Stimulated activated memory B cell treated with anti-CD40 and anti-IgM and Interleukin-4, amounts not matched to agents 10 μg/mL and 1 μg/mL and 100 μg/mL, for 72 hours (primary cell): ENCODE measurements at regions not wholly inside any gene's neighbourhood (a gene's known extent, or its start where the extent isn't known, plus 50 kb on each side); places are given as distances from the start of the nearest gene placed in this dataset.

ENCODE experiments used
- ATAC-seq: fragments of 150-1000 bp; cut with Tn5 transposase; 2 replicates; pipeline ENCODE4 v1.10.0; 2021
- H3K27ac Mint-ChIP-seq: one replicate; pipeline ENCODE4 v1.8.0; 2022; ENCODE audit warnings: mild to moderate bottlenecking, mixed read lengths
- H3K27me3 Mint-ChIP-seq: one replicate; pipeline ENCODE4 v1.8.0; 2022; ENCODE audit warnings: mixed read lengths
- H3K36me3 Mint-ChIP-seq: one replicate; pipeline ENCODE4 v1.8.0; 2022; ENCODE audit warnings: mixed read lengths
- H3K4me1 Mint-ChIP-seq: one replicate; pipeline ENCODE4 v1.8.0; 2022; ENCODE audit warnings: mixed read lengths
- H3K4me3 Mint-ChIP-seq: one replicate; pipeline ENCODE4 v1.8.0; 2022; ENCODE audit warnings: mild to moderate bottlenecking, moderate library complexity, mixed read lengths
- H3K9me3 Mint-ChIP-seq: one replicate; pipeline ENCODE4 v1.8.0; 2022; ENCODE audit warnings: mixed read lengths

- Mint-ChIP-seq H3K27me3 (no peaks in the 10 kb centered on the region), H3K4me3 (no peak overlapping the region), H3K36me3 (no peaks in the 10 kb centered on the region), H3K27ac (no peak overlapping the region), H3K9me3 (peaks cover 7% of the 10 kb centered on the region), H3K4me1 (no peaks in the 10 kb centered on the region)
- no peak for ATAC-seq
Observed at GRCh38 chr1:217333939-217334338, 297.0 kb downstream of the GPATCH2 start.

- no peak for ATAC-seq
Observed at GRCh38 chr1:217332431-217333065, 298.3 kb downstream of the GPATCH2 start.

GRCh38 chr1:217331698-217332097, 299.2 kb downstream of the GPATCH2 start:
- Mint-ChIP-seq H3K27ac (no peak overlapping the region), H3K36me3 (no peaks in the 10 kb centered on the region), H3K27me3 (no peaks in the 10 kb centered on the region), H3K4me1 (no peaks in the 10 kb centered on the region), H3K4me3 (no peak overlapping the region), H3K9me3 (peaks cover 7% of the 10 kb centered on the region)
- ATAC-seq: no peak

More at GRCh38 chr1:217332431-217333065, 298.3 kb downstream of the GPATCH2 start:
- H3K27me3 Mint-ChIP-seq: no peaks in the 10 kb centered on the region
- no peaks in the 10 kb centered on the region for H3K4me1 Mint-ChIP-seq
- H3K9me3 Mint-ChIP-seq: peaks cover 7% of the 10 kb centered on the region
- no peak overlapping the region for H3K4me3 Mint-ChIP-seq
- no peaks in the 10 kb centered on the region for H3K36me3 Mint-ChIP-seq
- H3K27ac Mint-ChIP-seq: no peak overlapping the region

GRCh38 chr1:217327901-217328300, 303.0 kb downstream of the GPATCH2 start:
- H3K27ac Mint-ChIP-seq: no peak overlapping the region
- no peaks in the 10 kb centered on the region for H3K36me3 Mint-ChIP-seq
- H3K9me3 Mint-ChIP-seq: peaks cover 7% of the 10 kb centered on the region
- no peak for ATAC-seq
- H3K4me3 Mint-ChIP-seq: no peak overlapping the region
- H3K4me1 Mint-ChIP-seq: no peaks in the 10 kb centered on the region
- H3K27me3 Mint-ChIP-seq: no peaks in the 10 kb centered on the region

- Mint-ChIP-seq H3K36me3 (no peaks in the 10 kb centered on the region), H3K27ac (no peak overlapping the region), H3K4me1 (peaks cover 7% of the 10 kb centered on the region), H3K9me3 (no peaks in the 10 kb centered on the region), H3K4me3 (no peak overlapping the region), H3K27me3 (no peaks in the 10 kb centered on the region)
- ATAC-seq: peak; percentile 67
Observed at GRCh38 chr1:217322834-217323233, 308.1 kb downstream of the GPATCH2 start.

- H3K36me3 Mint-ChIP-seq: no peaks in the 10 kb centered on the region
- H3K27me3 Mint-ChIP-seq: no peaks in the 10 kb centered on the region
- no peak for ATAC-seq
- no peaks in the 10 kb centered on the region for H3K4me1 Mint-ChIP-seq
- H3K4me3 Mint-ChIP-seq: no peak overlapping the region
- no peaks in the 10 kb centered on the region for H3K9me3 Mint-ChIP-seq
- no peak overlapping the region for H3K27ac Mint-ChIP-seq
Observed at GRCh38 chr1:217315346-217315745, 315.5 kb downstream of the GPATCH2 start.

GRCh38 chr1:217313096-217313495, 317.8 kb downstream of the GPATCH2 start:
- no peaks in the 10 kb centered on the region for H3K4me1 Mint-ChIP-seq
- H3K9me3 Mint-ChIP-seq: no peaks in the 10 kb centered on the region
- H3K27ac Mint-ChIP-seq: no peak overlapping the region
- no peaks in the 10 kb centered on the region for H3K27me3 Mint-ChIP-seq
- no peak overlapping the region for H3K4me3 Mint-ChIP-seq
- no peaks in the 10 kb centered on the region for H3K36me3 Mint-ChIP-seq
- no peak for ATAC-seq

GRCh38 chr1:217311766-217312165, 319.1 kb downstream of the GPATCH2 start:
- Mint-ChIP-seq H3K4me3 (no peak overlapping the region), H3K27me3 (no peaks in the 10 kb centered on the region), H3K27ac (no peak overlapping the region), H3K9me3 (no peaks in the 10 kb centered on the region), H3K4me1 (no peaks in the 10 kb centered on the region), H3K36me3 (no peaks in the 10 kb centered on the region)
- no peak for ATAC-seq

GRCh38 chr1:217311269-217311668, 319.6 kb downstream of the GPATCH2 start:
- Mint-ChIP-seq H3K4me1 (no peaks in the 10 kb centered on the region), H3K27ac (no peak overlapping the region), H3K9me3 (no peaks in the 10 kb centered on the region), H3K36me3 (no peaks in the 10 kb centered on the region), H3K4me3 (no peak overlapping the region), H3K27me3 (no peaks in the 10 kb centered on the region)
- no peak for ATAC-seq

GRCh38 chr1:217281332-217281731, 349.6 kb downstream of the GPATCH2 start:
- Mint-ChIP-seq H3K27me3 (no peaks in the 10 kb centered on the region), H3K4me3 (no peak overlapping the region), H3K27ac (no peak overlapping the region), H3K9me3 (no peaks in the 10 kb centered on the region), H3K4me1 (no peaks in the 10 kb centered on the region), H3K36me3 (no peaks in the 10 kb centered on the region)
- no peak for ATAC-seq

- ATAC-seq: no peak
- Mint-ChIP-seq H3K27me3 (no peaks in the 10 kb centered on the region), H3K4me3 (no peak overlapping the region), H3K36me3 (no peaks in the 10 kb centered on the region), H3K4me1 (no peaks in the 10 kb centered on the region), H3K27ac (no peak overlapping the region), H3K9me3 (no peaks in the 10 kb centered on the region)
Observed at GRCh38 chr1:217275655-217276398, 355.1 kb downstream of the GPATCH2 start.

GRCh38 chr1:217274927-217275654, 355.8 kb downstream of the GPATCH2 start:
- no peak for ATAC-seq
- no peaks in the 10 kb centered on the region for H3K27me3 Mint-ChIP-seq
- no peak overlapping the region for H3K4me3 Mint-ChIP-seq
- no peak overlapping the region for H3K27ac Mint-ChIP-seq
- no peaks in the 10 kb centered on the region for H3K9me3 Mint-ChIP-seq
- no peaks in the 10 kb centered on the region for H3K4me1 Mint-ChIP-seq
- H3K36me3 Mint-ChIP-seq: no peaks in the 10 kb centered on the region

GRCh38 chr1:217274416-217274815, 356.5 kb downstream of the GPATCH2 start:
- Mint-ChIP-seq H3K36me3 (no peaks in the 10 kb centered on the region), H3K27ac (no peak overlapping the region), H3K9me3 (no peaks in the 10 kb centered on the region), H3K27me3 (no peaks in the 10 kb centered on the region), H3K4me3 (no peak overlapping the region), H3K4me1 (no peaks in the 10 kb centered on the region)
- ATAC-seq: no peak

- ATAC-seq: no peak
- Mint-ChIP-seq H3K27ac (no peak overlapping the region), H3K4me1 (no peaks in the 10 kb centered on the region), H3K9me3 (no peaks in the 10 kb centered on the region), H3K36me3 (no peaks in the 10 kb centered on the region), H3K27me3 (no peaks in the 10 kb centered on the region), H3K4me3 (no peak overlapping the region)
Observed at GRCh38 chr1:217273866-217274265, 357.0 kb downstream of the GPATCH2 start.

GRCh38 chr1:217272385-217272784, 358.5 kb downstream of the GPATCH2 start:
- H3K9me3 Mint-ChIP-seq: no peaks in the 10 kb centered on the region
- no peaks in the 10 kb centered on the region for H3K4me1 Mint-ChIP-seq
- H3K36me3 Mint-ChIP-seq: no peaks in the 10 kb centered on the region
- H3K4me3 Mint-ChIP-seq: no peak overlapping the region
- no peaks in the 10 kb centered on the region for H3K27me3 Mint-ChIP-seq
- H3K27ac Mint-ChIP-seq: no peak overlapping the region
- ATAC-seq: no peak

- Mint-ChIP-seq H3K27me3 (no peaks in the 10 kb centered on the region), H3K36me3 (no peaks in the 10 kb centered on the region), H3K27ac (no peak overlapping the region), H3K9me3 (no peaks in the 10 kb centered on the region), H3K4me3 (no peak overlapping the region), H3K4me1 (no peaks in the 10 kb centered on the region)
- ATAC-seq: no peak
Observed at GRCh38 chr1:217270101-217270500, 360.8 kb downstream of the GPATCH2 start.
